ENCODE measurements at regions not wholly inside any gene's neighbourhood (a gene's known extent, or its start where the extent isn't known, plus 50 kb on each side); places are given as distances from the start of the nearest gene placed in this dataset.

DNA sequence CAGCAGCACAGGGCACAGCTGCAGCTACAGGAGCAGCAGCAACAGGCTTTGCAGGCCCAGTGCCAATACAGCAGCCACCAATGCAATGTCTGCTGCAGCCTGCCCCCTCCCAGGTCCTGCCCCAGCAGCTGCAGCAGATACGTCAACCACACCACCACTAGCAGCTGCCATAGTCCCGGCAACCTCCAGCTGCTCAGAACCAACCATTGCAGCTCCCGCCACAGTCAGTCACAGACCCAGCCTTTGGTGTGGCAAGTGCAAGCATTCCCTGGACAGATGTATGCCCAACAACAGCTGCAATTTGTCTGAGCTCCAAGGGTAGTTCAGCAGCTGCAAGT lies 53.3 kb upstream of the TUBA3E start:
- Histone ChIP-seq H3K27ac (ENCODE audit: low read depth, low read length) (no peak overlapping the region), H3K18ac (ENCODE audit: extremely low read depth, low read length) (no peak overlapping the region), H3K79me1 (ENCODE audit: low read depth, low read length) (no peaks in the 10 kb centered on the region), H4K20me1 (replicated peaks in 1 of 2; ENCODE audit: control insufficient read depth in 1 of 2, insufficient read depth in 2 of 2, low read length in 2 of 2) (no peaks in the 10 kb centered on the region), H4K8ac (ENCODE audit: extremely low read depth, insufficient read depth, low read length) (no peak overlapping the region), H2BK5ac (ENCODE audit: low read depth, low read length) (no peak overlapping the region), H2AK5ac (ENCODE audit: low read depth, low read length) (no peak overlapping the region), H3K4me3 (ENCODE audit: extremely low read depth in 1 of 4, insufficient read depth in 2 of 4, low read depth in 3 of 4, low read length in 4 of 4) (no peak overlapping the region), H3K36me3 (ENCODE audit: control insufficient read depth in 2 of 4, insufficient read depth in 4 of 4, low read length in 3 of 4) (no peaks in the 10 kb centered on the region), H3K27me3 (replicated peaks in 1 of 4; ENCODE audit: control insufficient read depth in 3 of 4, extremely low read depth in 1 of 4, insufficient read depth in 3 of 4, low read length in 3 of 4) (no peaks in the 10 kb centered on the region), H2AFZ (ENCODE audit: low read length) (no peak overlapping the region), H2BK12ac (ENCODE audit: low read depth, low read length) (no peak overlapping the region), H4K91ac (replicated peaks; ENCODE audit: insufficient read length, low read length) (no peak overlapping the region), H3K23ac (ENCODE audit: insufficient read length) (no peak overlapping the region), H3K9me3 (ENCODE audit: insufficient read depth in 2 of 2, low read depth in 1 of 2, low read length in 1 of 2) (no peaks in the 10 kb centered on the region), H4K5ac (ENCODE audit: insufficient read length, low read depth, low read length) (no peak overlapping the region), H2BK120ac (replicated peaks; ENCODE audit: low read depth, low read length) (no peak overlapping the region), H3K79me2 (ENCODE audit: control insufficient read depth in 1 of 2, insufficient read depth in 2 of 2, low read length in 2 of 2) (no peaks in the 10 kb centered on the region), H3K4me2 (ENCODE audit: insufficient read depth in 1 of 2, low read depth in 2 of 2, low read length in 2 of 2) (no peak overlapping the region), H3K56ac (replicated peaks; ENCODE audit: insufficient read length, low read depth, low read length) (no peak overlapping the region), H3K23me2 (ENCODE audit: low read depth, low read length) (no peaks in the 10 kb centered on the region), H3K9ac (replicated peaks in 1 of 4; ENCODE audit: extremely low read depth in 1 of 4, low read depth in 3 of 4, low read length in 3 of 4) (no peak overlapping the region), H2BK20ac (ENCODE audit: low read length) (no peak overlapping the region), H3K4me1 (replicated peaks in 1 of 4; ENCODE audit: control insufficient read depth in 3 of 4, insufficient read depth in 4 of 4, low read length in 3 of 4) (no peaks in the 10 kb centered on the region), H3K14ac (ENCODE audit: insufficient read length) (no peak overlapping the region), H3K4ac (replicated peaks; ENCODE audit: insufficient read length, low read depth, low read length) (no peak overlapping the region), H2BK15ac (ENCODE audit: low read length) (no peak overlapping the region)
- ChIA-PET CTCF (ENCODE audit: partially characterized antibody) (interaction anchor here (0.7 kb wide), 1 partner anchor 71 kb away, joined by 7 read pairs; no protein-coding TSS in a partner anchor), POLR2A (ENCODE audit: partially characterized antibody) (no interaction called here)
- FAIRE-seq (no peak), DNase-seq (ENCODE audit: low read depth in 1 of 2, low spot score in 2 of 2) (no peak)
- 100% methylated on average over 1 of the region's 3 CpGs; no CpG with 5 or more reads in 1 of the 2 experiments for WGBS, 2 experiments (ENCODE audit: extremely low coverage in 1 of 2, insufficient coverage in 1 of 2, insufficient read length in 1 of 2, insufficient replicate concordance in 2 of 2, low coverage in 1 of 2, low lambda C conversion rate in 2 of 2, missing lambda C conversion rate in 1 of 2)
- TF ChIP-seq MAFK (IDR thresholded peaks at IDR 0.05; ENCODE audit: low read depth, low read length) (no peak), SIRT6 (IDR thresholded peaks at IDR 0.05; ENCODE audit: low read length) (no peak), SP4 (IDR thresholded peaks at IDR 0.05; ENCODE audit: low read length) (no peak), GABPA (IDR thresholded peaks at IDR 0.05; ENCODE audit: borderline replicate concordance, insufficient read depth, low read length) (no peak), JUN (IDR thresholded peaks at IDR 0.05; ENCODE audit: low read depth, low read length) (no peak), CTBP2 (IDR thresholded peaks at IDR 0.05; ENCODE audit: borderline replicate concordance, insufficient read depth, insufficient read length, low read length) (no peak), RBBP5 (IDR thresholded peaks at IDR 0.05; ENCODE audit: borderline replicate concordance, low read depth, low read length) (no peak), RAD21 (IDR thresholded peaks at IDR 0.05 in 1 of 2, conservative IDR thresholded peaks at IDR 0.05 in 1 of 2; ENCODE audit: low read depth in 2 of 2, low read length in 2 of 2) (no peak)

All from H1 (cell line).